LNCaP clone FGC (cell line): ENCODE measurements at regions not wholly inside any gene's neighbourhood (a gene's known extent, or its start where the extent isn't known, plus 50 kb on each side); places are given as distances from the start of the nearest gene placed in this dataset.
"Not testable (repeated sequence)": the region's sequence is repeated elsewhere in the genome, so short reads cannot be mapped to it uniquely, and the experiment has no call there.

Source experiments
- DNase-seq: peaks from one replicate; pipeline ENCODE4 v3.0.0-alpha.2; 2011; ENCODE audit warnings: low read depth
- H3K4me3 ChIP-seq: 2 replicates; pipeline ENCODE4 v1.5.1; 2011; ENCODE audit warnings: mild to moderate bottlenecking, low read depth, low read length, control low read depth
- CTCF ChIP-seq: IDR thresholded peaks from 2 replicates; pipeline ENCODE4 v1.5.1; 2012; ENCODE audit warnings: mild to moderate bottlenecking; ENCODE audit not compliant: control insufficient read depth, insufficient read depth; ENCODE audit errors: extremely low read depth

DNA sequence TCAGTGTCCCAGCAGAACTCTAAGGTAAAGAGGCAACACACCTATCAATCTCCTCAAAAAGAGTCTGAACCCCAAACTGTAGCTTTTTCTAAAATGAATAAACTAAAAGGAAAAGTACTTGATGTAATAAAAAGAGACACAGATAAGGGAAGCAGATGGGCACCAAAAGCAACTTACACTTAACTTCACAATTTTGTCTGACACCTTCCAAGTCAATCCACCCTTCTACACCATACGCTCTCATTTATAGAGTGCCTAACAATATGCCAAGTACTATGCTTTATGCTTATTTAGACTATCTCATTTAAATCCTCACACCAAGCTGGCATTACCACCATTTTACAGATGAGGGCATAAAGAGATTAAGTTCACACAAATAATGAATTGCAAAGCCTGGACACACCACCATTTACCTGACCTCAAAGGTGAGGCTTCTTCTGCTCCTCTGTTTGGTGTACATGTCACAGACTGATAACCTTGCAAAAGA lies 90.6 kb upstream of the DST start:
- no peak for DNase-seq
- no peak overlapping the region for H3K4me3 ChIP-seq
- TF ChIP-seq CTCF: no peak

DNA sequence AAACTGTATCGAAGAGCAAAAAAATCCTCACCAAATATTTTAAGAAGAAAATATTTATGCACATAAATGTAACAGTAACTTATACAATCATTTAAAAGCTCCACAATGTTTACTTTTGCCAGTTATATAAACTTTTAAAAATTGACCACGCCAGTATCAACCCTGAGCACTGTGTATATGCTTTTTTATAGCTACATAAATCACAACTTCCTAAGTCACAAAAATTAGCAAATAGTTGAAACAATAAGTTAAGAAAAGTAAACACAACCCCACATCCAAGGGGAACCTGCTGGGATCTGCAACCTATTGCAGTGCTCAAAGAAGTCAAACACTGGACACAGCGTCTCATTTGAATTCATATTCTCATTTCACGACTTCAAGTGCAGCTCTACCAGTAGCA lies 89.8 kb upstream of the DST start:
- peak; percentile 30 for DNase-seq
- TF ChIP-seq CTCF: no peak
- H3K4me3 ChIP-seq: no peak overlapping the region

GRCh38 chr6:56730663-56731529 lies 88.2 kb upstream of the DST start:
- no peak for DNase-seq
- no peak for TF ChIP-seq CTCF
- no peak overlapping the region for H3K4me3 ChIP-seq

DNA sequence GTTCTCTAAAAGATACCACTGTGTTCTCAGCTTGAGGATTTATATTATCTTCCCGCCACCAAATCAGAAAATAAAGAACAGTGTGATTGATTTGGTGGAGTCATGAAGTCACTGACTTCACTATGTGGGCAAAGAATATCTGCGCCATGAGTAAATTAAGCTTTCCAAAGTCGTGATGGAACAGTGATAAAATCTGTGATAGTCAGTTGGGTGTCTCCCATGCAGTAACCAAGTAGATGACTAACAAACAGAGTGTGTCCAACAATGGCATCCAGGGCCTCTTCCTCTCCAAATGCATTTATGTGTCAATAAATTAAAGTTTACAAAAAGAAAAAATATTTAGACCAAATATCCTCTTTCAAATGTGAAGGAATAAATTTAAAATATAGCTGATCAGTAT lies 87.0 kb upstream of the DST start:
- no peak overlapping the region for H3K4me3 ChIP-seq
- no peak for DNase-seq
- no peak for TF ChIP-seq CTCF

- not testable (repeated sequence) for H3K4me3 ChIP-seq, DNase-seq
Measured at GRCh38 chr6:56729166-56729565, 86.5 kb upstream of the DST start.

GRCh38 chr6:56727097-56727850 lies 84.6 kb upstream of the DST start:
- no peak for DNase-seq
- TF ChIP-seq CTCF: no peak
- no peak overlapping the region for H3K4me3 ChIP-seq

DNA sequence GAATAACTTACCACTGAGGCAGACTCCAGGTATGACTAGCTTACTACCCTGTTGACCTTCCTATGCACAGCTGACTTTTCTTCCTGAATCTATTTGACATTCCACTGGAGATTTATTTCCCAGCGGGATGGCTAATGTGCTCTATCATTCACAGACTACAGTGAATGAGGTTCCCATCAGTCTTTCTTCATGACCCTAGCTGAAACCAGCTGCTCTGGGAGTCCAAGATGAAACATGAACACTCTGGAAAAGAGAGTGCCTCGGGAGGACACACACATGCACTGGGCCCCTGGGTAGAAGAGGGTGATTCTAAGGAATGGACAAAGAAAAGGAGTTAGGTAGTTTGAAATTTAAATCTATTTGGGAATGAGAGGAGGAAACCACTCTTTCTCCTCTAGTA lies 82.6 kb upstream of the DST start:
- DNase-seq: no peak
- TF ChIP-seq CTCF: no peak
- H3K4me3 ChIP-seq: no peak overlapping the region
